Left kidney (tissue), 1 donor: ENCODE measurements at regions not wholly inside any gene's neighbourhood (a gene's known extent, or its start where the extent isn't known, plus 50 kb on each side); places are given as distances from the start of the nearest gene placed in this dataset.
"Not testable (repeated sequence)": the region's sequence is repeated elsewhere in the genome, so short reads cannot be mapped to it uniquely, and the experiment has no call there.

Source experiments
- DNase-seq: peaks from one replicate; pipeline ENCODE4 v3.0.0-alpha.2; 2013

DNA sequence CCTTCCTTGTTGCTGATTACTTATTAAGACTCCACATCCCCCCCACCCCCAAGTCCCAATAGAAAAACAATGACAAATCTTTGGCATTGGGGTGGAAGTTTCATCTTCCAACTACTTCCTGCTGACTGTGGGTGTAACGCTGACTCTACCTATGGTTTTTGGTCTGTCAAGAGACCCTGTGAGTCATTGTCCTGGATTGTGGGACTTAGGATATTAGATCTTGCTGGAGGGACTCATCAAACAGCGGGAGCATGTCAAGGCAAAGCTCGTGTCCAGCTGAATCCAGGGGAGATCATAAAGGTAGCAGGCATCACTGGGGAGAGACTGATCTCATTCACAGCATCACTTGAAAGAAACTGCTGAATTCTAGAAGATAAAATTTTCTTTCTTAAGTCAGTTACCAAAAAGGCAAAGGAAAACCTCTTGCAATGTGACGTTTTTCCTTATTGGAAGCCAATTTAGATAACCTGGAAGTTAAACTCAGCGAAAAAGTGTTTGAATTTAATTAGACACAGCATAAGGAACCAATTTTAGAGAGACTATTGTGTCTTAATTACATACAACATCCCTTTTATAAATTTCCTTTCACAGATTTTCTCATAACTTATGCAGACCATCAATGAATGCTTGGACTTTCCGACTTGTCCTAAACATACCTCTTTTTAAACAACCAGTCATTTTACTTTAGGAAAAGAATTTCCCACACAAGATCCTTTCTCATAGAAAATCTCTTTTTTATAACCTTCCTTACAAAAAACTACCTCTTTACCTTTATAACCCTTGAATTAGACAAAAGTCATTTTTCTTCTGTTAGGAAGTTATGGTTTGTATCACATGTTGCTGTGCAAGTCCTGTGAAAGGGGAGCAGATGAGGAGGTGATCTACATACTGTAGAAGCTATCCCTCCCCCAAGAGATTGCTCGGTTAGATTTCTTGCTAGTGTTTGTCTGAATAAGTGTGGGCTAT, 94.6 kb upstream of the SCAF11 start:
- DNase-seq: no peak

DNA sequence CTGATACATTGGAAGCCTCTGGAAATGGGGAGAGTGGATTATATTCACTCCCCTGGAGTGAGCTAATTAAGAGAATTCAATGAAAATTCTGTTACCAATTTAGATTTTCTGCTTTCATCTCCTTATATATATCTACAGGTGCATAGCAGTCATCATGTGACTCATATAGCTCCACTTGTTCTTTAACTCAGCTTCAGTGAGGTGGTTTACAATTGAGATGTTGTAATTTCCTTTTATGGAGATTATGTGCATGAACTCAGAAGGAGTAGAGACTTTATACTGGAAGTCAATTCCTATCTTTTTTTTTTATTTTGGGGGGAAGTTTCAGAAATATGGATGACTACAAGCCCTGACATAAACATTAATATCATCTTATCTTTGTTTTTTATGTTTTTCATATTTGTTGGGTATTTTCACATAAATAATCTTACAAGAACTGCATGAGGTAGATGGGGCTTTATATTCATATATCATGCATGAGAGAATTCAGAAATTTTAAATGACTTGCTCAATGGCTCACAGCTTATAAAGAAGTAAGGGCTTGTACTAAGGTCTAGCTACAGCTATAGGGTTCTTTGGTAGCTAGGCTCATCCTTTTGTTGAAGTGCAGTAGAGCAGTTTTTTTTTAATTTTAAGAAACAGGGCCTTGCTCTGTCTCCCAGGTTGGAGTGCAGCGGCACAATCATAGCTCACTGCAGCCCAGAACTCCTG, 92.3 kb upstream of the SCAF11 start:
- DNase-seq: no peak

DNA sequence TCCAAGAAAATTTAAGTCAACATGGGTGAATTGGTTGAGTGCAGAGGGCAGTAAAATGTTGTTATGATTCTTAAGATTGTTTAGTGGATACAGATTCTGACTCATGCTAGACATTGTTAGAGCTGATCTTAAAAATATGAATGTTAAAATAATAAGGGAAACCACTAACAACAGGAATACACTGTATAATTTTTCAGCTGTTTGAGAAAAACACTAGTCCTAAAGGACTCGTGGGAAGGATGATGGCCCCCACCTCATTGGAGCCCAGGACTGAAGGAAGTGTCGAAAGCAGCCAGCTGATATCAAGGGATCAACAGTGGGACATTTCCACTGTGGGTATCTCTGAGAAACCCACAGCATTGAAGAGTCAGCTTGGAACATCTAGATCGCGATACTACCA, 82.9 kb upstream of the SCAF11 start:
- DNase-seq: no peak

DNA sequence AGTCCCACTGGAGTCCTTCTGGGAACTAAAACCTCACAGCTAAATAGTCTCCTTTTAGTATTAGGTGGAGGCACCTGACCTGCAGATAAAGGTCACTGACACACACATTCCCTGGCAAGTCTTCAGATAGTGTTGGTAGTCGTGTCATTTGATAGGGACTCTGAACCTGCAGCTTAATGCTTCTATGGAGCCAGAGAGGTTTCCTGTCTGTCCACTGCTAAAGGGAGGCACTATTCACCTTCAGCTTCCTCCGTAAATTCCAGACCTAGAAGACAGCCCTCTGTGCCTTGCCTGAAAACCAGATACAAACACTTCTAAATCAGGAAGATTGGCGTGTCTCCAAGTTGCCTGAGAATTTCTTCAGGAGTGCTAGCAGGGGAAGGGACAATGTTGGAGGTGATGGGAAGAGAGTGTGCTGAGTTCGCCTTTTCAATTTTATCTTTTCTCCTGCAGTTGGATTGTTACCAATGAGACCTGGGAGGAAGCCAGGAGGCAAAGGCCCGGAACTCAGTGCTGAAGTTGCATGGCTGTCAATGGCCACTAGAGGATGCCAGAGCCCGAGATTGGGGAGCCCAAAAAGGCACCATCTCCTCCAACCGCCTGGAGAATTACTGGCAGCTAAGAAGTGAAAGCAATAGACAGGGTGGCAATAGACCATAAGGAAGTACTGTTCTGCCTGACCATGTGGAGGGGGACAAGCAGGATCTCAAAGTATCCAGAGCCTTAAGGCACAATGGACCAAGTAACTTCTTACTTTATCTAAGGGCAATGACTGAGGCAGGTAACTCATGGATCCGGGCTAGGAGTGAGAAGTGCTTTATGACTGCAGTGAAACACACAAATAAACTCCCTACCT, 81.6 kb upstream of the SCAF11 start:
- peak; percentile 41 for DNase-seq

- DNase-seq: no peak
Observed at GRCh38 chr12:46071335-46071734, 81.0 kb upstream of the SCAF11 start.

DNA sequence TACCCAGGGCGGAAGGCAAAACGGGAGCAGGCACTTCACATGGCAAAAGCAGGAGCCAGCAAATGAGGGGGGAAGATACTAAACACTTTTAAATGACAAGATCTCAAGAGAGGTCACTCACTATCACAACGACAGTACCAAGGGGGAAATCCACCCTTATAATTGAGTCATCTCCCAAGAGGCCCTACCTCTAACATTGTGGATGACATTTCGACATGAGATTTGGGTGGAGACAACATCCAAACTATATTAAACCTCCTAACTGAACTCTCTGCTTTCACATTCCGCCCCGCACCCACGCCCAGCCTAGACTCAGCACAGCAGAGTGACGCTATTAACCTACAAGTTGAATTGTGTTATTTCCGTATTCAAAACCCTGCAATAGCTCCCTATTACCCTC, 76.7 kb upstream of the SCAF11 start:
- DNase-seq: no peak

DNA sequence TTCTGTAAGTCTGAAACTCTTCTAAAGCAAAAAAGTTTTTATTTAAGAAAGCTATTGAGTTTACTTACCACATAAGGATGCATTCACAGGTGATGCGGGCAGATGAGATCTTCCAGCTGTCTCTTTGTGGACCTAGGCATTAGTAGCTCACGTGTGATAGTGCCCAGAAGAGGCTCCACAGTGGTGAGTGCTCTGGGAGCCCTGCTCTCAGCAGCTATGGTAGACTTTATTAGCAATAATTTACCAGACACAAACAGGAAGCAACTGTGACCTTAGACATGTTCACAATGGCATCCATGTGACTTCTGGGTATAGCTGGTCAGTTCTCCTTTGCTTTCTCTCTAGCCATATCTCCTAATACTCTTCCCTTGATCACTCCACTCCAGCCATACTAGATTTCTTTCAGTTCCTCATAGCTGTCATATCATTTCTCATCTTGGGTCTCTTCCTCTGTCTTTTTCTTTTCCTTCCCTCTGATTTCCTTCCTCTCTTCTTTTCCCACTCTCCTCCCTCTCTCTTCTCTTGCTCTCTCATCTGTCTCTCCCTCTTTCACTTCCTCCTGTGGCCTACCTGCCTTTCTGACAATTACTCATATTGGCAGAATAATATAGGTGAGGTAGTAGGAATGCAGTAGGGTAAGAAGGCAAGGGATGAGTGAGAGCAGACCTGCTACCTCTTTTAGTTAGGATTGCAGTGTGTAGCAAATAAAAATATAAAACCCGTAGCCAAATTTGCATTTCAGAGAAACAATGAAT, 75.2 kb upstream of the SCAF11 start:
- no peak for DNase-seq

DNA sequence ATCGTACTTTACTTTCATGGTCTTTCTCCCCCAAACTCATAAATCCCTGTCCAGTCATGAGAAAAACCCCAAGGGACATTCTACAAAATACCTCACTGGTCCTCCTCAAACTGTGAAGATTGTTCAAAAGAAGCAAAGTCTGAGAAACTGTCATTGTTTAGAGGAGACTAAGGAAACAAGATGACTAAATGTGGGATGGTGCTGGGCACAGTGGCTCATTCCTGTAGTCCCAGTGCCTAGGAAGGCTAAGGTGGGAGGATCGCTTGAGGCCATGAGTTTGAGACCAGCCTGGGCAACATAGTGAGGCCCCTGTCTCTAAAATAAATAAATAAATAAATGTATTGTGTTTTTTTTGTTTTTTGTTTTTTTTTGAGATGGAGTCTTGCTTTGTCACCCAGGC, 74.2 kb upstream of the SCAF11 start:
- no peak for DNase-seq

GRCh38 chr12:46058697-46059096, 68.3 kb upstream of the SCAF11 start:
- not testable (repeated sequence) for DNase-seq

DNA sequence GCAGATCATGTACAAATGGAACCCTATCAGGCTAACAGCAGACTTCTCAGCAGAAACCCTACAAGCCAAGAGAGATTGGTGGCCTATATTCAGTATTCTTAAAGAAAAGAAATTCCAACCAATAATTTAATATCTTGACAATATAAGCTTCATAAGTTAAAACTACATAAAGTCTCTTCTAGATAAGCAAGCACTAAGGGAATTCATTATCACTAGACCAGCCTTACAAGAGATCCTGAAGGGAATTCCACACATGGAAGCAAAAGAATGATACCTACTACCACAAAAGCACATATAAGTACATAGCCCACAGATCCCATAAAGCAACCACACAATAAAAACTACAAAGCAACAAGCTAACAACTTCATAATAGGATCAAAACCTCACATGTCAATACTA, 60.4 kb upstream of the SCAF11 start:
- no peak for DNase-seq

- DNase-seq: no peak
Observed at GRCh38 chr12:46049665-46050064, 59.3 kb upstream of the SCAF11 start.

GRCh38 chr12:46046436-46046835, 56.1 kb upstream of the SCAF11 start:
- DNase-seq: no peak

DNA sequence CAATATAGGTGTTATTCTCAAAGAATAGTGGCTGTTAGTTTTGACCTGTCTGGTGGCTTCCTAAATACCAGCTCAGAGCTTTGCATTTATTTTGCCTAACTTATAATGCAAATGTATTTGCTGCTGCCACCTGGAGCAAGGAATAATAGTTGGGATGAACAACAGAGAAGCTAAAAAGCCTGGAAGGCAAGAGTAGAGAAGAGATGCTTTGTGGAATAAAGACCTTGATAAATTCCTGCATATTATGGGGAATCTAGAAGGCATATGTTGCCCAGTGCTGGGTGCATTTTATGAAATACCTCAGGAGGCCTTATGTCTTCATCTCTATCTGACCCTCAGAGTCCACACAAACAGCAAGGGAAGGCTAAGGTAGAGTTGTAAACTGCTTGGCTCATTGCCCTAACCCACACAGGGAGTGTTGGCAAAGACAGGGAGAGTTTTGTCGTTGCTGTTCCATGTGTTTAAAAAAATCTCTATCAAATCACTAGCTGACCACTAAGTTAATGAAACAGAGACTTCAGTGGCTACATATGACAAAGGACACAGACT, 53.7 kb upstream of the SCAF11 start:
- no peak for DNase-seq
